HG03097 (cell line): ENCODE measurements at regions not wholly inside any gene's neighbourhood (a gene's known extent, or its start where the extent isn't known, plus 50 kb on each side); places are given as distances from the start of the nearest gene placed in this dataset.
"Not testable (repeated sequence)": the region's sequence is repeated elsewhere in the genome, so short reads cannot be mapped to it uniquely, and the experiment has no call there.

Experiments
- ATAC-seq: cut with Tn5 transposase; IDR thresholded peaks from one replicate; pipeline ENCODE4 v1.9.1; 2021; ENCODE audit not compliant: unreplicated experiment, low FRiP score

GRCh38 chr6:11486959-11487358 lies 50.6 kb upstream of the TMEM170B start:
- no peak for ATAC-seq

- no peak for ATAC-seq
Measured at GRCh38 chr6:11486486-11486885, 51.1 kb upstream of the TMEM170B start.

- ATAC-seq, result no peak
Measured at GRCh38 chr6:11486051-11486450, 51.5 kb upstream of the TMEM170B start.

- no peak for ATAC-seq
Measured at GRCh38 chr6:11485271-11485670, 52.3 kb upstream of the TMEM170B start.

GRCh38 chr6:11484441-11484840 lies 53.1 kb upstream of the TMEM170B start:
- no peak for ATAC-seq

- ATAC-seq, result no peak
Measured at GRCh38 chr6:11482616-11483015, 54.9 kb upstream of the TMEM170B start.

- no peak for ATAC-seq
Measured at GRCh38 chr6:11480541-11480940, 57.0 kb upstream of the TMEM170B start.

GRCh38 chr6:11479296-11479695 lies 58.3 kb upstream of the TMEM170B start:
- no peak for ATAC-seq

GRCh38 chr6:11478586-11478985 lies 59.0 kb upstream of the TMEM170B start:
- ATAC-seq, result no peak

GRCh38 chr6:11475016-11475415 lies 62.5 kb upstream of the TMEM170B start:
- no peak for ATAC-seq

GRCh38 chr6:11473008-11473740 lies 64.4 kb upstream of the TMEM170B start:
- no peak for ATAC-seq

- no peak for ATAC-seq
Measured at GRCh38 chr6:11471261-11471660, 66.3 kb upstream of the TMEM170B start.

- ATAC-seq, result no peak
Measured at GRCh38 chr6:11469684-11470083, 67.9 kb upstream of the TMEM170B start.

GRCh38 chr6:11468271-11468670 lies 69.3 kb upstream of the TMEM170B start:
- ATAC-seq, result not testable (repeated sequence)

- ATAC-seq, result no peak
Measured at GRCh38 chr6:11467364-11467763, 70.2 kb upstream of the TMEM170B start.

- ATAC-seq, result no peak
Measured at GRCh38 chr6:11463398-11463780, 74.2 kb upstream of the TMEM170B start.

GRCh38 chr6:11462742-11463397 lies 74.7 kb upstream of the TMEM170B start:
- no peak for ATAC-seq

- no peak for ATAC-seq
Measured at GRCh38 chr6:11460837-11461661, 76.5 kb upstream of the TMEM170B start.

GRCh38 chr6:11460001-11460668 lies 77.4 kb upstream of the TMEM170B start:
- peak; percentile 29 for ATAC-seq

GRCh38 chr6:11459079-11459610 lies 78.4 kb upstream of the TMEM170B start:
- peak; percentile 49 for ATAC-seq

GRCh38 chr6:11458509-11458908 lies 79.0 kb upstream of the TMEM170B start:
- ATAC-seq, result no peak
